Suprapubic skin (tissue), 4 donors: ENCODE measurements at regions not wholly inside any gene's neighbourhood (a gene's known extent, or its start where the extent isn't known, plus 50 kb on each side); places are given as distances from the start of the nearest gene placed in this dataset.

Experiments used
- CTCF ChIP-seq, 2 donors: fragments of 200-600 bp in 1 of 2; fragments of 450-650 bp in 1 of 2; sonication (generic) in 1 of 2; IDR thresholded peaks; one replicate each; pipeline ENCODE4 v1.5.1; 2016 to 2019; ENCODE audit warnings: antibody characterized with exemption in 2 of 2, mild to moderate bottlenecking in 1 of 2, moderate library complexity in 1 of 2
- EP300 ChIP-seq: sonication (generic); formaldehyde crosslinking; IDR thresholded peaks from one replicate; pipeline ENCODE4 v1.6.1; 2017; ENCODE audit warnings: antibody characterized with exemption
- POLR2A ChIP-seq, 2 donors: fragments of 450-650 bp; IDR thresholded peaks; one replicate each; pipeline ENCODE4 v1.6.1; 2017; ENCODE audit warnings: antibody characterized with exemption in 2 of 2, mild to moderate bottlenecking in 2 of 2, moderate library complexity in 2 of 2
- POLR2AphosphoS5 ChIP-seq, 3 donors: sonication (generic); formaldehyde crosslinking; IDR thresholded peaks; one replicate each; pipeline ENCODE4 v1.6.1; 2017; ENCODE audit warnings: antibody characterized with exemption in 3 of 3

GRCh38 chr11:121683791-121684190 lies 231.0 kb upstream of the SORL1-AS1 start:
- no peak for TF ChIP-seq CTCF (IDR thresholded peaks at IDR 0.05)
- no peak for TF ChIP-seq POLR2AphosphoS5 (IDR thresholded peaks at IDR 0.05)
- TF ChIP-seq EP300: no peak
- TF ChIP-seq POLR2A (IDR thresholded peaks at IDR 0.05): no peak
